HepG2 (cell line): ENCODE measurements at regions not wholly inside any gene's neighbourhood (a gene's known extent, or its start where the extent isn't known, plus 50 kb on each side); places are given as distances from the start of the nearest gene placed in this dataset.
"Not testable (repeated sequence)": the region's sequence is repeated elsewhere in the genome, so short reads cannot be mapped to it uniquely, and the experiment has no call there.

ENCODE experiments used
- ATAC-seq: fragments of 200-7000 bp; cut with Tn5 transposase; 3 replicates; pipeline ENCODE4 v1.9.1; 2020; ENCODE audit warnings: mild to moderate bottlenecking, moderate library complexity
- BruUV-seq: library from RNA; stranded (reverse); fragments of 400-500 nt; replicated peaks from 2 replicates; lab custom pipeline; 2021; lab: Mats Ljungman, UMichigan
- CTCF ChIA-PET: fragments of 300-600 bp; formaldehyde crosslinking; extraction: SDS; loops from one replicate; lab custom pipeline; 2021; ENCODE audit warnings: low total read pairs, inconsistent platforms, low intra/inter-chr PET ratio; lab: Yijun Ruan, JAX
- POLR2A ChIA-PET: fragments of 350-600 bp; sonication (Branson Sonifier 250); formaldehyde crosslinking; loops from one replicate; lab custom pipeline; 2020; ENCODE audit warnings: antibody characterized with exemption, inconsistent platforms; lab: Yijun Ruan, JAX
- DNase-seq: peaks from one replicate; pipeline ENCODE4 v3.0.0-alpha.2; 2015; ENCODE audit warnings: low spot score
- FAIRE-seq: peaks from 3 replicates; lab custom pipeline; 2011; peaks lifted over from hg19 to GRCh38; lab: Jason Lieb, UNC
- H2AFZ ChIP-seq: one replicate; pipeline ENCODE4 v1.6.1; 2011; ENCODE audit warnings: low read length, inconsistent platforms
- H3K27ac ChIP-seq: fragments of 300-600 bp; 3 replicates; pipeline ENCODE4 v1.8.0; 2011; ENCODE audit warnings: mixed run types, mild to moderate bottlenecking, mixed read lengths, low read length, inconsistent platforms; ENCODE audit not compliant: insufficient read depth; ENCODE audit errors: extremely low read length
- H3K27me3 ChIP-seq, 2 experiments: fragments of 200-600 bp in 1 of 2; 2 replicates in 1 of 2; 3 replicates in 1 of 2; pipeline versions ENCODE4 v1.6.0 to v1.8.0; 2011; ENCODE audit warnings: low read length in 2 of 2, mild to moderate bottlenecking in 2 of 2, moderate library complexity in 2 of 2, inconsistent platforms in 1 of 2; ENCODE audit not compliant: insufficient read depth in 2 of 2, control insufficient read depth in 1 of 2
- H3K36me3 ChIP-seq, 2 experiments: fragments of 200-600 bp in 1 of 2; replicated peaks in 1 of 2; 2 replicates in 1 of 2; 3 replicates in 1 of 2; pipeline versions ENCODE4 v1.5.1 to v1.8.0; 2011; ENCODE audit warnings: low read length in 2 of 2, inconsistent platforms in 1 of 2; ENCODE audit not compliant: insufficient read depth in 2 of 2, control insufficient read depth in 1 of 2
- H3K4me1 ChIP-seq: 2 replicates; pipeline ENCODE4 v1.5.1; 2012; ENCODE audit warnings: low read length, inconsistent platforms; ENCODE audit not compliant: insufficient read depth
- H3K4me2 ChIP-seq: 2 replicates; pipeline ENCODE4 v1.6.0; 2011; ENCODE audit warnings: low read depth, low read length, inconsistent platforms
- H3K4me3 ChIP-seq, 3 experiments: fragments of 200-600 bp in 1 of 3; sonication (generic), shearing (Covaris generic) in 1 of 3; replicated peaks in 1 of 3; 2 replicates each; pipeline ENCODE4 v1.5.1; 2011 to 2016; ENCODE audit warnings: low read length in 3 of 3, inconsistent platforms in 2 of 3, low read depth in 2 of 3, mild to moderate bottlenecking in 2 of 3, control low read depth in 1 of 3, mixed read lengths in 1 of 3; ENCODE audit not compliant: insufficient read depth in 1 of 3
- H3K79me2 ChIP-seq: one replicate; pipeline ENCODE4 v1.6.1; 2011; ENCODE audit warnings: low read length, inconsistent platforms; ENCODE audit not compliant: insufficient read depth
- H3K9ac ChIP-seq: 2 replicates; pipeline ENCODE4 v1.6.0; 2011; ENCODE audit warnings: mild to moderate bottlenecking, low read depth, low read length, inconsistent platforms; ENCODE audit not compliant: insufficient read depth
- H3K9me3 ChIP-seq: 2 replicates; pipeline ENCODE4 v1.5.1; 2012; ENCODE audit warnings: mild to moderate bottlenecking, low read length
- H4K20me1 ChIP-seq: 2 replicates; pipeline ENCODE4 v1.6.0; 2011; ENCODE audit warnings: inconsistent platforms, mild to moderate bottlenecking, low read length, moderate library complexity; ENCODE audit not compliant: insufficient read depth
- HNRNPK ChIP-seq: fragments of 200-400 bp; formaldehyde crosslinking; IDR thresholded peaks from 2 replicates; pipeline ENCODE4 v1.6.1; 2018; ENCODE audit warnings: low read length, low read depth, moderate library complexity, mild to moderate bottlenecking; ENCODE audit not compliant: poor library complexity, severe bottlenecking
- MAFG ChIP-seq: sonication (generic); formaldehyde crosslinking; IDR thresholded peaks from 2 replicates; pipeline ENCODE4 v1.5.1; 2020; ENCODE audit warnings: mild to moderate bottlenecking, missing genetic modification reagents
- RERE ChIP-seq: IDR thresholded peaks from 2 replicates; pipeline ENCODE4 v1.6.1; 2016; ENCODE audit warnings: low read depth, missing genetic modification reagents, missing compliant biosample characterization
- TEAD3 ChIP-seq: optimal IDR thresholded peaks from 2 replicates; pipeline ENCODE3; 2016; ENCODE audit warnings: borderline replicate concordance
- ZNF550 ChIP-seq: sonication (generic); formaldehyde crosslinking; IDR thresholded peaks from 2 replicates; pipeline ENCODE4 v1.4.0; 2020; ENCODE audit warnings: mild to moderate bottlenecking, missing genetic modification reagents, borderline replicate concordance
- ZNF556 ChIP-seq: sonication (generic); formaldehyde crosslinking; IDR thresholded peaks from 2 replicates; pipeline ENCODE4 v1.4.0; 2020; ENCODE audit warnings: mild to moderate bottlenecking, missing genetic modification reagents, borderline replicate concordance
- ZNF569 ChIP-seq: sonication (generic); formaldehyde crosslinking; IDR thresholded peaks from 2 replicates; pipeline ENCODE4 v1.5.0; 2020; ENCODE audit warnings: mild to moderate bottlenecking, missing genetic modification reagents, moderate library complexity, borderline replicate concordance
- ZNF770 ChIP-seq: sonication (generic); formaldehyde crosslinking; IDR thresholded peaks from 2 replicates; pipeline ENCODE4 v1.5.0; 2020; ENCODE audit warnings: mild to moderate bottlenecking, missing genetic modification reagents
- WGBS: methylation state at CpG from one replicate; pipeline ENCODE4 v1.1.6; 2017; ENCODE audit warnings: low lambda C conversion rate; 5-methylcytosine and 5-hydroxymethylcytosine counted together
- in situ Hi-C: cut with HindIII; loops from 2 replicates; pipeline ENCODE4 v1.10.0; 2017; ENCODE audit warnings: low pct_unique_long_range_greater_than_20kb; ENCODE audit not compliant: extremely low pct_ligation_motif_present
- intact Hi-C: fragments of 100-400 bp; cut with micrococcal nuclease; formaldehyde crosslinking; loops from one replicate; pipeline ENCODE4 v1.10.0; 2022; ENCODE audit not compliant: unreplicated experiment
- TF ChIP-seq, protein P1 (sequence below): sonication (generic); formaldehyde crosslinking; IDR thresholded peaks from 2 replicates; pipeline ENCODE4 v1.9.0; 2021; ENCODE audit warnings: missing genetic modification reagents, mild to moderate bottlenecking, borderline replicate concordance

DNA sequence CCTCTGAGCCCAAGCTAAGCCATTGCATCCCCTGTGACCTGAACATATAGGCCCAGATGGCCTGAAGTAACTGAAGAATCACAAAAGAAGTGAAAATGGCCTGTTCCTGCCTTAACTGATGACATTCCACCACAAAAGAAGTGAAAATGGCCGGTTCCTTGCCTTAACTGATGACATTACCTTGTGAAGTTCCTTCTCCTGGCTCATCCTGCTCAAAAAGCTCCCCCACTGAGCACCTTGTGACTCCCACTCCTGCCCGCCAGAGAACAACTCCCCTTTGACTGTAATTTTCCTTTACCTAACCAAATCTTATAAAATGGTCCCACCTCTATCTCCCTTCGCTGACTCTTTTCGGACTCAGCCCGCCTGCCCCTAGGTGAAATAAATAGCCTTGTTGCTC lies 399.5 kb upstream of the ZNF804A start:
- intact Hi-C loops, H3K9ac ChIP-seq, DNase-seq, FAIRE-seq, H3K79me2 ChIP-seq, H3K4me1 ChIP-seq, in situ Hi-C loops, H3K4me3 ChIP-seq, POLR2A ChIA-PET, H3K4me2 ChIP-seq, H3K27ac ChIP-seq, BruUV-seq, ATAC-seq, H3K9me3 ChIP-seq, H3K27me3 ChIP-seq, CTCF ChIA-PET, H4K20me1 ChIP-seq, H3K36me3 ChIP-seq, H2AFZ ChIP-seq: not testable (repeated sequence)
- WGBS, result 7% methylated on average over 5 of the region's 5 CpGs

- H2AFZ ChIP-seq, result no peak overlapping the region
- no peak for DNase-seq
- no peak overlapping the region for H3K4me2 ChIP-seq
- H3K79me2 ChIP-seq, result no peaks in the 10 kb centered on the region
- no peaks in the 10 kb centered on the region for H3K27me3 ChIP-seq
- POLR2A ChIA-PET, result no interaction called here
- no peak overlapping the region for H3K9ac ChIP-seq
- no peak for ATAC-seq
- H3K9me3 ChIP-seq, result no peaks in the 10 kb centered on the region
- CTCF ChIA-PET, result no interaction called here
- no peaks in the 10 kb centered on the region for H4K20me1 ChIP-seq
- BruUV-seq, result no TSS peak
- FAIRE-seq, result no peak
- no peak overlapping the region for H3K4me3 ChIP-seq
- in situ Hi-C loops, result no loop called here
- H3K4me1 ChIP-seq, result no peaks in the 10 kb centered on the region
- no peak overlapping the region for H3K27ac ChIP-seq
- 7% methylated on average over 4 of the region's 4 CpGs for WGBS
- H3K36me3 ChIP-seq, result no peaks in the 10 kb centered on the region
- intact Hi-C loops, result no loop called here
- no peak for TF ChIP-seq MAFG
- no peak for TF ChIP-seq HNRNPK
- no peak for TF ChIP-seq ZNF770 (CRISPR knock-in tag)
- no peak for TF ChIP-seq ZNF556 (CRISPR knock-in tag)
- no peak for TF ChIP-seq ZNF550 (CRISPR knock-in tag)
- TF ChIP-seq ZNF569 (CRISPR knock-in tag), result no peak
- no peak for TF ChIP-seq RERE
- no peak for TF ChIP-seq TEAD3 (CRISPR knock-in tag)
- TF ChIP-seq, protein P1, sequence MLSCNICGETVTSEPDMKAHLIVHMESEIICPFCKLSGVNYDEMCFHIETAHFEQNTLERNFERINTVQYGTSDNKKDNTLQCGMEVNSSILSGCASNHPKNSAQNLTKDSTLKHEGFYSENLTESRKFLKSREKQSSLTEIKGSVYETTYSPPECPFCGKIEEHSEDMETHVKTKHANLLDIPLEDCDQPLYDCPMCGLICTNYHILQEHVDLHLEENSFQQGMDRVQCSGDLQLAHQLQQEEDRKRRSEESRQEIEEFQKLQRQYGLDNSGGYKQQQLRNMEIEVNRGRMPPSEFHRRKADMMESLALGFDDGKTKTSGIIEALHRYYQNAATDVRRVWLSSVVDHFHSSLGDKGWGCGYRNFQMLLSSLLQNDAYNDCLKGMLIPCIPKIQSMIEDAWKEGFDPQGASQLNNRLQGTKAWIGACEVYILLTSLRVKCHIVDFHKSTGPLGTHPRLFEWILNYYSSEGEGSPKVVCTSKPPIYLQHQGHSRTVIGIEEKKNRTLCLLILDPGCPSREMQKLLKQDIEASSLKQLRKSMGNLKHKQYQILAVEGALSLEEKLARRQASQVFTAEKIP, result no peak
Measured at GRCh38 chr2:184199274-184199673, 399.1 kb upstream of the ZNF804A start.
